NAMALWA (cell line): ENCODE measurements at regions not wholly inside any gene's neighbourhood (a gene's known extent, or its start where the extent isn't known, plus 50 kb on each side); places are given as distances from the start of the nearest gene placed in this dataset.
"Not testable (repeated sequence)": the region's sequence is repeated elsewhere in the genome, so short reads cannot be mapped to it uniquely, and the experiment has no call there.

ENCODE experiments used
- DNase-seq: peaks from one replicate; pipeline ENCODE4 v3.0.0-alpha.2; 2015; ENCODE audit warnings: low spot score

- DNase-seq, result no peak
These were observed 120.7 kb upstream of the GALNT15 start for GRCh38 chr3:16053794-16054193.

- no peak for DNase-seq
These were observed 118.8 kb upstream of the GALNT15 start for GRCh38 chr3:16055606-16056211.

GRCh38 chr3:16056217-16056616, 118.3 kb upstream of the GALNT15 start:
- DNase-seq, result no peak

- no peak for DNase-seq
These were observed 116.0 kb upstream of the GALNT15 start for GRCh38 chr3:16058521-16058920.

- DNase-seq, result no peak
These were observed 115.4 kb upstream of the GALNT15 start for GRCh38 chr3:16059081-16059537.

GRCh38 chr3:16059711-16060357, 114.6 kb upstream of the GALNT15 start:
- DNase-seq, result no peak

- DNase-seq, result no peak
These were observed 114.1 kb upstream of the GALNT15 start for GRCh38 chr3:16060358-16060852.

GRCh38 chr3:16060945-16061344, 113.5 kb upstream of the GALNT15 start:
- DNase-seq, result no peak

GRCh38 chr3:16061491-16061890, 113.0 kb upstream of the GALNT15 start:
- DNase-seq, result no peak

- no peak for DNase-seq
These were observed 110.9 kb upstream of the GALNT15 start for GRCh38 chr3:16063603-16064002.

- DNase-seq, result no peak
These were observed 109.7 kb upstream of the GALNT15 start for GRCh38 chr3:16064642-16065414.

- DNase-seq, result no peak
These were observed 107.9 kb upstream of the GALNT15 start for GRCh38 chr3:16066545-16066944.

GRCh38 chr3:16066975-16067374, 107.5 kb upstream of the GALNT15 start:
- no peak for DNase-seq

- no peak for DNase-seq
These were observed 106.5 kb upstream of the GALNT15 start for GRCh38 chr3:16067837-16068471.

GRCh38 chr3:16069149-16069922, 105.1 kb upstream of the GALNT15 start:
- DNase-seq, result no peak

- DNase-seq, result no peak
These were observed 103.8 kb upstream of the GALNT15 start for GRCh38 chr3:16070707-16071106.

GRCh38 chr3:16071206-16071605, 103.3 kb upstream of the GALNT15 start:
- no peak for DNase-seq

GRCh38 chr3:16072420-16073110, 101.9 kb upstream of the GALNT15 start:
- DNase-seq, result no peak

GRCh38 chr3:16073203-16073602, 101.3 kb upstream of the GALNT15 start:
- no peak for DNase-seq

GRCh38 chr3:16073990-16074671, 100.3 kb upstream of the GALNT15 start:
- DNase-seq, result not testable (repeated sequence)
